DMS53 treated with DMSO at 0.1 percent for 48 hours (cell line): ENCODE measurements at regions not wholly inside any gene's neighbourhood (a gene's known extent, or its start where the extent isn't known, plus 50 kb on each side); places are given as distances from the start of the nearest gene placed in this dataset.
"Not testable (repeated sequence)": the region's sequence is repeated elsewhere in the genome, so short reads cannot be mapped to it uniquely, and the experiment has no call there.

ENCODE experiments used
- DNase-seq: peaks from one replicate; lab custom pipeline; 2025; ENCODE audit not compliant: unreplicated experiment; lab: John Stamatoyannopoulos, UW

GRCh38 chr6:156602066-156602385, 175.2 kb upstream of the ARID1B start:
- no peak for DNase-seq

- DNase-seq = no peak
Observed at GRCh38 chr6:156601152-156602065, 175.8 kb upstream of the ARID1B start.

GRCh38 chr6:156600678-156601077, 176.5 kb upstream of the ARID1B start:
- DNase-seq = no peak

GRCh38 chr6:156599978-156600590, 177.1 kb upstream of the ARID1B start:
- DNase-seq = no peak

- no peak for DNase-seq
Observed at GRCh38 chr6:156599366-156599765, 177.8 kb upstream of the ARID1B start.

- no peak for DNase-seq
Observed at GRCh38 chr6:156598855-156599180, 178.4 kb upstream of the ARID1B start.

GRCh38 chr6:156598071-156598854, 178.9 kb upstream of the ARID1B start:
- DNase-seq = no peak

- no peak for DNase-seq
Observed at GRCh38 chr6:156597095-156597494, 180.1 kb upstream of the ARID1B start.

- no peak for DNase-seq
Observed at GRCh38 chr6:156595476-156595875, 181.7 kb upstream of the ARID1B start.

- DNase-seq = no peak
Observed at GRCh38 chr6:156593893-156594292, 183.3 kb upstream of the ARID1B start.

- no peak for DNase-seq
Observed at GRCh38 chr6:156593127-156593526, 184.1 kb upstream of the ARID1B start.

GRCh38 chr6:156590482-156590881, 186.7 kb upstream of the ARID1B start:
- DNase-seq = no peak

- DNase-seq = no peak
Observed at GRCh38 chr6:156589281-156589680, 187.9 kb upstream of the ARID1B start.

GRCh38 chr6:156587751-156588301, 189.4 kb upstream of the ARID1B start:
- DNase-seq = no peak

- no peak for DNase-seq
Observed at GRCh38 chr6:156587071-156587470, 190.1 kb upstream of the ARID1B start.

GRCh38 chr6:156585859-156586258, 191.3 kb upstream of the ARID1B start:
- no peak for DNase-seq

- not testable (repeated sequence) for DNase-seq
Observed at GRCh38 chr6:156584121-156584520, 193.1 kb upstream of the ARID1B start.

GRCh38 chr6:156583083-156583482, 194.1 kb upstream of the ARID1B start:
- no peak for DNase-seq

GRCh38 chr6:156582509-156582992, 194.6 kb upstream of the ARID1B start:
- no peak for DNase-seq

GRCh38 chr6:156579564-156579963, 197.6 kb upstream of the ARID1B start:
- DNase-seq = no peak

- no peak for DNase-seq
Observed at GRCh38 chr6:156577749-156578148, 199.4 kb upstream of the ARID1B start.
